MV-4-11 (cell line): ENCODE measurements at regions not wholly inside any gene's neighbourhood (a gene's known extent, or its start where the extent isn't known, plus 50 kb on each side); places are given as distances from the start of the nearest gene placed in this dataset.
A peak's percentile ranks its signal among the peaks of the same experiment; 100 is the strongest.

Experiments
- DNase-seq: peaks from one replicate; lab custom pipeline; 2025; lab: John Stamatoyannopoulos, UW

GRCh38 chr6:20313960-20314530 is 87.6 kb upstream of the E2F3 start:
- DNase-seq = no peak

GRCh38 chr6:20314866-20315845 is 86.5 kb upstream of the E2F3 start:
- DNase-seq = peak; percentile 42

GRCh38 chr6:20317430-20317829 is 84.2 kb upstream of the E2F3 start:
- DNase-seq = no peak

GRCh38 chr6:20318851-20319387 is 82.8 kb upstream of the E2F3 start:
- DNase-seq = no peak

- peak; percentile 99 for DNase-seq
These were observed 81.9 kb upstream of the E2F3 start for GRCh38 chr6:20319520-20320357.

DNA sequence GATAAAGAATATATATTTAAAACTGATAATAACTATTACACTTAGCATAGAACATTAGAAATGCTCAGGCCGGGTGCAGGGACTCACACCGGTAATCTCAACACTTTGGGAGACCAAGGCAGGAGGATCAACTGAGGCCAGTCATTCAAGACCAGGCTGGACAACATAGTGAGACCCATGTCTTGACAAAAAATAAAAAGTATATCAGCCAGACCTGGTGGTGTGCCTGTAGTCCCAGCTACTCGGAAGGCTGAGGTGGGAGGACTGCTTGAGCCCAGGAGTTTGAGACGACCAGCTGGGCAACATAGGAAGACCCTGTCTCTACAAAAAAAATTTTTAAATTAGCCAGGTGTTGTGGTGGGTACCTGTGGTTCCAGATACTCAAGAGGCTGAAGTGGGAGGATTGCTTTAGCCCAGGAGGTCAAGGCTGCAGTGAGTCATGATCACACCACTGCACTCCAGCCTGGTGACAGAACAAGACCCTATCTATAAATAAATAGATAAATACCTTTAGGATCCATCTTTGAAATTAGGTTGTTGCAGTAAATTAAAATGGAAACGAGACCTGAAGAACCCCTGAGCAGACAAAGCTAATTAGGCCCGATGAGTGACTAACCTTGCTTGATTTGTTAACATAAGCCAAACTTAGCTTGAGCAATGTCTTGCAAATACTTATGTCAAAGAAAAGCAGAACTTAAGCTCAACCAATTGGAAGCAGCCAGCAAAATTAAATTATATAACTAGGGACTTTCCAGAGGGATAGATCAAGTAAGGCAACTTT is 75.8 kb upstream of the E2F3 start:
- DNase-seq = peak; percentile 86

- no peak for DNase-seq
These were observed 75.3 kb upstream of the E2F3 start for GRCh38 chr6:20326422-20326728.

DNA sequence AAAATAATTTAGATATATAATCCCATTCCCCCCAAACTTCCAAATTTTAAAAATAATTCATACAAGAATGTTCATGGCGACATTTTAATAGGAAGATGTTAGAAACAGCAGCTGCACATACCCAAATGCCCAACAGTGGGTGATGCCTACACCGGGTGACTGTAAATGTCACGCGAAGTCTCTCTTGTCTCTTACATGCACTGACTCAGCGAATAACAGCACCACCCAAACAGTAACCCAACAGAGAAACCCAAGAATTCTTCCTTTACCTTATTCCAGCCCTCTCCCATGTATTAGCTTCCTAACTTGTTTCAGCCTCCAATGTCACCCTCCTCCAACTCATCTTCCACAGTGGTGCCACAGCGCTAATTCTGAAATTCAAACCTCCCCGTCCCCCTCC is 74.5 kb upstream of the E2F3 start:
- DNase-seq = no peak

DNA sequence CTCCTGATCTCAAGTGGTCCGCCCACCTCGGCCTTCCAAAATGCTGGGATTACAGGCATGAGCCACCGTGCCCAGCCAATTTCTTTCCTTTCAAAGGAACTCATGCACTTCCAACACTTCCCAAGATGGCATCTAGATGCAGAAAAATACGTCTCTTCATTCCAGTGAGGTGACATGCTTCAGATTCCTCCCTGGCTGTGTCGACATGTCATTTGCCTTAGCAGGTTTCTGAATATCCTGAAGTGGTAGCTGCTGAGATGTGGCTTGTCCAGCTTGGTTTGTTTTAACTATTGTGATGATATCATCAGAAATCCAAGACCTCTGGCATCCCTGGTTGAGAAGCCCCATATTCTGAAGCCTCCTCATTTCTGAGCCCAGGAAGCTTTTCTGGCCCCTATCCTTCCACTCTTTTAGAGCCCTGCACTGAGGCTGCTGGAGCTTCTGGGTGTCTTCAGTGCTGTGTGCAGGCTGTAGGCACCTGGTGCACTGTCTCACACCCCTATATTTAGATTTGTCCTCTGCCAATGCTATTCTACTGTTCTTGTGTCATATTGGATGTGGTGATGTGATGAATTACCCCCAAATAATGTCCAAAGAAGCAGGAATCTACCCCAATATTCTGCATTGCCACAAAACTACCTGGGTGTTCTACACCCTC is 73.3 kb upstream of the E2F3 start:
- no peak for DNase-seq

GRCh38 chr6:20328924-20329300 is 72.8 kb upstream of the E2F3 start:
- DNase-seq = no peak

DNA sequence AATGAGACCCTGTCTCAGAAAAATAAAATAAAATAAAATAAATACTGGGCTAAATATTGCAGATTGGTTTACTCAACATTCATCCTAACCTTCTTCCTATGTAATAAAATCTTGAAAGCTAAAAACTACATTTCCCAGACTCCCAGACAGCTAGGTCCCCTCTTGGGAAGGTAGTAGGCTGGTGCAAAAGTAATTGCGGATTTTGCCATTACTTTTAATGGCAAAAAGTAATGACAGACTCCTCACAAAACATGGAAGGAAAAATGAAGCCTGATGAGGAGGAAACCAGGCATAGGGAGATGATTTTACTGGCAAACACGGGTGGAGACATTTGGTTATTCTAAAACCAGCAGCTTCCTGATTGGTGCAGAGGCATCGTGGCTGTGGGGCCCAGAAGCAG is 70.6 kb upstream of the E2F3 start:
- DNase-seq = no peak

DNA sequence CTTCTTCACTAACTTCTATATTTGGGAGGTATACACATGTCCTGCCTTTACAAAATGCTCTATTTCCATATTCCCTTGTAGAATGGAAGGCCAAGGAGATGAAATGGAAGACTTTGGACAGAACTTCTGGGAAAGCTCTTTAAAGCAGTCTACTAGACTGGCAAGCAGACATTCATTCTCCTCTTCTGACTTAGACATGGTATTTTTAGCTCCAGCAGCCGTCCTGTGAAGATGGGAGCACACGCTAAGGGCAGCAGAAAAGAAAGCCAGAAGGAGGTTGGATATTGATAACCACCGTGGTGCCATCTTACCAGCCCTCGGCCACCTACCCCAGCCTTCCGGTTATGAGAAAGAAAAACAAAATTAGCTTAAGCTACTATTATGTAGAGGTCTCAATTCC is 70.1 kb upstream of the E2F3 start:
- no peak for DNase-seq

DNA sequence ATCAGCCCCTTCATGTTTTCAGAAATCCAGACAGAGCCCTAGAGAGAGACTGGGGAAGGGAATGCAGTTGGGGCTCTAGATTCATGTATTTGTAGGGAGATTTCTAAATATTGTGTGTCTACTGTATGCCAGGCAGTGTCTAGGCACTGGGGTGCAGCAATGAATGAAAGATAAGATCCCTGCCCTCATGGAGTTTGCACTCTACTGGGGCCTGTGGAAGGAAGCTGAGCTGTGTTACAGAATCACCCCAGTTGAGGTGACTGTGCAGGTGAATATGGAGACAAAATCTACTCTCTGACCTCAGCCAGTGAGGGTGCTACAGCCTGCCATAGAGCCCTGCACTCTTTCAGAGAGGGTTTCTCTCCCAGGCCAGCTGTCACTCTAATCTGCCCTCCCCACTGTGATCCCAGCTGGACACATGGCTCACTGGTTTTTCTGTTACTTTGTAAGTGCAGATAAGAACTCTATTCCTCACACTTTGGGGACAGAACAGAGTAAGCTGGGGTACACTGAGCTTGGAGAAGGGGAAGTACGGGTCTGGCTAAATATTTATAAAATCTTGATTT is 69.2 kb upstream of the E2F3 start:
- no peak for DNase-seq

DNA sequence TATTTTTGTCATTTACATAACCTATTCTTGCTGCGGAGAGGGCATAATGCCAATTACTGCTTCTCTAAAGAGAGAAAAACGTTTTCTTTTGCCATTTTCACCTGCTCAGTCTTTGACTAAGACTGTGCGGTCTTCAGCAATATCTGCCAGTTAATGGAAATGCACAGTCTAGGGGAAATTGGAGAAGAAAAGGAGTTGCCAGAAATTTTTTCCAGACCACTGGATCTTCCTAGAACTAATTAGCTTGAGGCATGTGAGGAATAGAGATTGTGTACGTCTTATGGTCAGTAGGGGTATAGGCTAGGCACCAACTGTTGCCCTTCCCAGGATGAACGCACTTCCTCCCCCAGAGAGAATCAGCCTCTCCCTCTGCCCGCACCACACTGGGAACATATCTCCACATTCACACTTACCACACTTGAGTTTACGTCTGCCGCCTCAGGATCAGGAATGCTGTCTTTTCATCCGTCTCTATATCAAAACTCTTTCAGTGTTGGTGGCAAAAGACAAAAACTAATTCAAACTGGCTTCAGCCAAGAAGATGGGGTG is 67.9 kb upstream of the E2F3 start:
- no peak for DNase-seq

DNA sequence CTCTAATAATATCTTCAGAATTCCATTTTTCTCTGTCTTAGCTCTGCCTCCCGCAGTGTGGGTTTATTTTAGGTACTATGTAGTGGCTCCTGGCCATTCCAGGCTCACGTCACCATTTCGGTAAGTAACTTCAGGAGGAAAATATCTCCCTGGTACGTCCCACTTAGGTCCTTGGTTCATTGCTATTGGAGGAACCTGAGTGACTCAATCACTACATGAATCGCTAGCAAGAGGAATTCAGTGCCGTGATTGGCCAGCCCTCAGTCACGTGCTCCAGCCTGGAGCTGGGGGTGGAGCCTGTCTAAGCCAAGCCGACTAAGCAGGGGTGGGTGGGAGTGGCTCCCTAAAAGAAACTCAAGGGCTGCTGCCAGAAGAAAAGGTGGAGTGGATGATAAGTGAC is 67.3 kb upstream of the E2F3 start:
- no peak for DNase-seq

- DNase-seq = no peak
These were observed 66.7 kb upstream of the E2F3 start for GRCh38 chr6:20334962-20335361.

DNA sequence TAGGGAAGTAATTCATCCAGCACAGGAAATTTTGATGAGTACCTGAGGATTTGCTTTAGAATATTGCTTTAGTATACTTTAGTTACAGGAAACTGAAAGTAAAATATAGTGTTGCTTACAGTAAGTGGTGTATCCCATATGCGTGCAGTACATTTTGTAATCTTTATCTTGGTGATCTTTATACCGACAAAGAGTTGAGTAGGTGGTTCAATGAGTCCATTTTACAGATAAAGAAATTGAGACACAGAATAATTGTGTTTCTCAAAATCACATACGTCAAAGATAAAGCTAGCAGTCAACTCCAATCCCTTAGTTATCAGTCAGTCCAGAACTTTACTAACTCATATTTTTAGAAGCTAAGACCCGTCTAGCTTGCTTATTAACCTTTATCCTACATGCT is 65.8 kb upstream of the E2F3 start:
- DNase-seq = no peak

DNA sequence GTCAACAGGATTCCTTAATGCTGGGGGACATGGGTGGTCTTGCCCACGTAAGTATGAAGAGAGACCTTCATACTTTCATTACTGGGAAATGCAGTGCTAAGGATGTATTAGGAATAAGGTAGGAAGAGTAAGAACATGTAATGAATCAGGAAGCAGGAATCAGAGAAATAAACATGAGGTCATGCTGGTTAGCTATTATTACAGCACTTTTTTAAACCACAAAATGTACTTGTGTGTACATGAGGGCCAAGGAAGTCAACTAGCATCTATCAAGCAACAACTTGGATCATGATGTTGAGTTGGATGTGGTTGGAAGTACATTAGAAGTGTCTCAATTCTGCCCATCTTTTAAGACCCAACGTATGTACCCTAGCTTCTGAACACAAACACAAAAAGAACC is 63.5 kb upstream of the E2F3 start:
- no peak for DNase-seq

- DNase-seq = peak; percentile 10
These were observed 61.4 kb upstream of the E2F3 start for GRCh38 chr6:20340068-20340848.

GRCh38 chr6:20341096-20341495 is 60.6 kb upstream of the E2F3 start:
- DNase-seq = no peak
